HCT116 (cell line): ENCODE measurements at regions not wholly inside any gene's neighbourhood (a gene's known extent, or its start where the extent isn't known, plus 50 kb on each side); places are given as distances from the start of the nearest gene placed in this dataset.

ENCODE experiments used
- ATAC-seq: fragments of 200-7000 bp; cut with Tn5 transposase; 2 replicates; pipeline ENCODE4 v1.9.1; 2020; ENCODE audit warnings: mild to moderate bottlenecking, moderate library complexity
- BruUV-seq: library from RNA; stranded (reverse); fragments of 400-500 nt; replicated peaks from 2 replicates; lab custom pipeline; 2021; lab: Mats Ljungman, UMichigan
- CTCF ChIA-PET: fragments of 300-600 bp; sonication (Branson Sonifier 250); formaldehyde crosslinking; loops from one replicate; lab custom pipeline; 2021; ENCODE audit warnings: antibody characterized with exemption; lab: Charles Lee
- POLR2A ChIA-PET: fragments of 300-600, 350-600 bp; sonication (Branson Sonifier 250); formaldehyde crosslinking; loops from one replicate; lab custom pipeline; 2021; ENCODE audit warnings: antibody characterized with exemption; lab: Charles Lee
- RAD21 ChIA-PET, 2 experiments: fragments of 300-600 bp; sonication (Branson Sonifier 250); formaldehyde crosslinking; loops; one replicate each; lab custom pipeline; 2023; ENCODE audit warnings: low total read pairs in 2 of 2; ENCODE audit not compliant: uncharacterized antibody in 2 of 2, unreplicated experiment in 2 of 2, low non-redundant PET in 1 of 2; lab: Charles Lee
- DNase-seq: peaks from one replicate; pipeline ENCODE4 v3.0.0-alpha.2; 2010; ENCODE audit warnings: low read depth, low spot score
- H2AFZ ChIP-seq: fragments of 200-600 bp; shearing (Covaris generic), sonication (generic); 2 replicates; pipeline ENCODE4 v1.6.1; 2017; ENCODE audit warnings: low read depth, mixed run types, mixed read lengths, antibody characterized with exemption, low read length; ENCODE audit not compliant: poor library complexity, severe bottlenecking
- H3K27ac ChIP-seq: 2 replicates; pipeline ENCODE4 v1.5.1; 2012; ENCODE audit warnings: low read depth, low read length
- H3K27me3 ChIP-seq: fragments of 200-600 bp; sonication (generic); 2 replicates; pipeline ENCODE4 v1.6.1; 2016; ENCODE audit warnings: mixed run types, low read length, mixed read lengths; ENCODE audit not compliant: insufficient read depth
- H3K36me3 ChIP-seq, 2 experiments: fragments of 200-500 bp in 1 of 2; fragments of 200-600 bp in 1 of 2; sonication (Bioruptor generic) in 1 of 2; sonication (generic) in 1 of 2; 2 replicates each; pipeline versions ENCODE4 v1.5.1 to v1.6.1; 2014 to 2016; ENCODE audit warnings: low read length in 2 of 2, inconsistent platforms in 1 of 2, mixed read lengths in 1 of 2, mixed run types in 1 of 2; ENCODE audit not compliant: insufficient read depth in 2 of 2, control insufficient read depth in 1 of 2
- H3K4me1 ChIP-seq, 2 experiments: fragments of 200-600 bp in 1 of 2; sonication (generic) in 1 of 2; 2 replicates each; pipeline versions ENCODE4 v1.5.1 to v1.6.1; 2012 to 2017; ENCODE audit warnings: low read length in 2 of 2, inconsistent platforms in 1 of 2, mild to moderate bottlenecking in 1 of 2, mixed read lengths in 1 of 2, mixed run types in 1 of 2, moderate library complexity in 1 of 2; ENCODE audit not compliant: insufficient read depth in 2 of 2, control insufficient read depth in 1 of 2
- H3K4me2 ChIP-seq: fragments of 200-600 bp; sonication (generic); 2 replicates; pipeline ENCODE4 v1.6.1; 2017; ENCODE audit warnings: mixed run types, low read length, mixed read lengths
- H3K4me3 ChIP-seq, 2 experiments: fragments of 200-600 bp in 1 of 2; sonication (generic) in 1 of 2; replicated peaks in 1 of 2; 2 replicates each; pipeline ENCODE4 v1.5.1; 2011 to 2016; ENCODE audit warnings: low read length in 2 of 2, control low read depth in 1 of 2, low read depth in 1 of 2, mild to moderate bottlenecking in 1 of 2, mixed read lengths in 1 of 2, mixed run types in 1 of 2
- H3K79me2 ChIP-seq: fragments of 200-600 bp; sonication (generic); 2 replicates; pipeline ENCODE4 v1.6.1; 2017; ENCODE audit warnings: mild to moderate bottlenecking, mixed run types, low read length, moderate library complexity, mixed read lengths; ENCODE audit not compliant: insufficient read depth
- H3K9ac ChIP-seq: fragments of 200-600 bp; sonication (generic); 2 replicates; pipeline ENCODE4 v1.6.1; 2016; ENCODE audit warnings: low read length, mixed read lengths
- H3K9me2 ChIP-seq: fragments of 200-600 bp; sonication (generic), shearing (Covaris generic); 2 replicates; pipeline ENCODE4 v1.6.1; 2017; ENCODE audit warnings: mixed run types, mild to moderate bottlenecking, moderate library complexity; ENCODE audit not compliant: insufficient read depth
- H3K9me3 ChIP-seq, 2 experiments: fragments of 200-500 bp in 1 of 2; fragments of 200-600 bp in 1 of 2; sonication (Bioruptor generic) in 1 of 2; sonication (generic) in 1 of 2; 2 replicates each; pipeline ENCODE4 v1.6.1; 2014 to 2017; ENCODE audit warnings: low read length in 2 of 2, mixed read lengths in 2 of 2, inconsistent platforms in 1 of 2, low read depth in 1 of 2, mild to moderate bottlenecking in 1 of 2, mixed run types in 1 of 2, moderate library complexity in 1 of 2; ENCODE audit not compliant: control insufficient read depth in 1 of 2, insufficient read depth in 1 of 2
- H4K20me1 ChIP-seq: fragments of 200-600 bp; sonication (generic), shearing (Covaris generic); 2 replicates; pipeline ENCODE4 v1.6.1; 2017; ENCODE audit warnings: mixed run types, mild to moderate bottlenecking, moderate library complexity; ENCODE audit not compliant: insufficient read depth
- CBX3 ChIP-seq: IDR thresholded peaks from 2 replicates; pipeline ENCODE4 v1.6.1; 2012; ENCODE audit warnings: low read depth
- CEBPB ChIP-seq: IDR thresholded peaks from 2 replicates; pipeline ENCODE4 v1.6.1; 2012; ENCODE audit warnings: low read depth
- EGR1 ChIP-seq: IDR thresholded peaks from 2 replicates; pipeline ENCODE4 v1.6.1; 2012; ENCODE audit warnings: low read depth
- ELF1 ChIP-seq: IDR thresholded peaks from 2 replicates; pipeline ENCODE4 v1.6.1; 2012; ENCODE audit warnings: low read depth, borderline replicate concordance
- EZH2 ChIP-seq: fragments of 200-600 bp; sonication (generic); IDR thresholded peaks from 2 replicates; pipeline ENCODE4 v1.6.1; 2017; ENCODE audit warnings: antibody characterized with exemption, mixed run types
- FOSL1 ChIP-seq: IDR thresholded peaks from 2 replicates; pipeline ENCODE4 v1.6.1; 2012; ENCODE audit warnings: low read depth
- JUND ChIP-seq: IDR thresholded peaks from 2 replicates; pipeline ENCODE4 v1.6.1; 2012
- POLR2A ChIP-seq: IDR thresholded peaks from 2 replicates; pipeline ENCODE4 v1.7.0; 2011; ENCODE audit warnings: borderline replicate concordance; ENCODE audit not compliant: insufficient read depth, insufficient read length; ENCODE audit errors: extremely low read depth
- POLR2AphosphoS5 ChIP-seq: IDR thresholded peaks from 2 replicates; pipeline ENCODE4 v1.6.1; 2011; ENCODE audit warnings: mild to moderate bottlenecking, low read depth, low read length, moderate library complexity
- SIN3A ChIP-seq: IDR thresholded peaks from 2 replicates; pipeline ENCODE4 v1.6.1; 2012; ENCODE audit warnings: low read depth
- SP1 ChIP-seq: IDR thresholded peaks from 2 replicates; pipeline ENCODE4 v1.6.1; 2012; ENCODE audit warnings: low read depth
- SRF ChIP-seq: IDR thresholded peaks from 2 replicates; pipeline ENCODE4 v1.6.1; 2012; ENCODE audit warnings: low read depth
- TCF7L2 ChIP-seq: IDR thresholded peaks from 2 replicates; pipeline ENCODE4 v1.7.0; 2011; ENCODE audit warnings: borderline replicate concordance, inconsistent platforms; ENCODE audit not compliant: insufficient read depth, insufficient read length; ENCODE audit errors: extremely low read depth
- ZFX ChIP-seq: fragments of 450-650 bp; IDR thresholded peaks from 2 replicates; pipeline ENCODE4 v1.6.1; 2017
- ZNF274 ChIP-seq: fragments of 200-500 bp; sonication (Bioruptor generic); IDR thresholded peaks from 2 replicates; pipeline ENCODE4 v1.6.1; 2014; ENCODE audit warnings: mild to moderate bottlenecking, low read depth, low read length, inconsistent platforms
- intact Hi-C: fragments of 100-400 bp; cut with micrococcal nuclease; formaldehyde crosslinking; loops from 2 replicates; pipeline ENCODE4 v1.10.0; 2022
- TF ChIP-seq, protein P1 (sequence below): IDR thresholded peaks from 2 replicates; pipeline ENCODE4 v1.6.1; 2011; ENCODE audit warnings: mild to moderate bottlenecking, low read length, moderate library complexity; ENCODE audit not compliant: insufficient replicate concordance; ENCODE audit errors: extremely low read depth
- TF ChIP-seq, protein P2 (sequence below): IDR thresholded peaks from 2 replicates; pipeline ENCODE4 v1.6.1; 2012
- TF ChIP-seq, protein P3 (sequence below): IDR thresholded peaks from 2 replicates; pipeline ENCODE4 v1.6.1; 2012; ENCODE audit warnings: low read depth
- TF ChIP-seq, protein P4 (sequence below), 3 experiments: fragments of 200-600 bp in 1 of 3; sonication (generic) in 1 of 3; IDR thresholded peaks in 2 of 3; conservative IDR thresholded peaks in 1 of 3; 2 replicates each; pipeline ENCODE4 v1.5.1; 2012 to 2017; ENCODE audit warnings: low read depth in 2 of 3, low read length in 2 of 3, antibody characterized with exemption in 1 of 3, borderline replicate concordance in 1 of 3, control low read depth in 1 of 3, mild to moderate bottlenecking in 1 of 3, mixed read lengths in 1 of 3, mixed run types in 1 of 3, moderate library complexity in 1 of 3; ENCODE audit not compliant: insufficient read depth in 1 of 3
- TF ChIP-seq, protein P5 (sequence below): IDR thresholded peaks from 2 replicates; pipeline ENCODE4 v1.6.1; 2012

DNA sequence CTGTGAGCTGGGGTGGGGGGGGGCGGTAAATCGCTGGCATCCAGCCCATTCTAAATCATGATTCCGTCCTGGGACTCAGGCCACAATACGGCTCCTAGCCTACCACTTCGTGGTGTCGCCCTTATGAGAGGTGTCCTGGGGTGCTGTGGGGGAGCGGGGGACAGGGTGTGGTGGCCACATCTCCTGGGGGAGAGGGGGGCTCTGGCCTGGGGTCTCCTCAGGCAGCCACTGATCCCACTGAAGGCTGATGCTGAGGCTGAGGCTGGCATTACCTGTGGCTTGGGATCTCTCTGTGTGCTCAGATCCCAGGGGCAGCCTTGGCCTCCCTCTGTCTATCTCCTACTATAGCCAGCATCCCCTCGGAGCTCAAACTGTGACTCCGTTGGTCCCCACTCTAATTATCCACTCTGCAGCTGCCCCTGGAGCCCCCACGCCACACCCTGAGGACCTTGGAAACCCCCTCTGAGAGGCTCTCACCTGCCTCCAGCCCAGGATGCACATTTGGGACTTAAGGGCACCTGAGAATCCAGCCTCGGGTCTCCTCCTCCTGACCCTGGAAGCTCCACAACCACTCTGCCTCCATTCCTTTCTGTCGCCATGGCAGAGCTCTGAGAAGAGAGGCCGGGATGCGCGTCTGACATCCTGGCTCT lies 249.3 kb upstream of the TCERG1L start:
- ATAC-seq (no peak), DNase-seq (no peak)
- Histone ChIP-seq H3K9ac (no peak overlapping the region), H3K36me3 (no peaks in the 10 kb centered on the region), H3K4me3 (no peak overlapping the region), H4K20me1 (no peaks in the 10 kb centered on the region), H3K79me2 (no peaks in the 10 kb centered on the region), H3K27me3 (0 out of 2 replicates have a peak, but pooled peaks cover 13% of the 10 kb centered on the region), H3K9me2 (no peaks in the 10 kb centered on the region), H3K4me2 (no peak overlapping the region), H3K27ac (no peak overlapping the region), H2AFZ (no peak overlapping the region), H3K4me1 (no peaks in the 10 kb centered on the region), H3K9me3 (no peaks in the 10 kb centered on the region)
- BruUV-seq: no TSS peak
- TF ChIP-seq SRF (no peak), TCF7L2 (no peak), CBX3 (no peak), JUND (no peak), POLR2AphosphoS5 (no peak), ZNF274 (no peak), EZH2 (no peak), POLR2A (no peak), FOSL1 (no peak), SIN3A (no peak), ELF1 (no peak), EGR1 (no peak), ZFX (no peak), CEBPB (no peak), SP1 (no peak)
- TF ChIP-seq, protein P1, sequence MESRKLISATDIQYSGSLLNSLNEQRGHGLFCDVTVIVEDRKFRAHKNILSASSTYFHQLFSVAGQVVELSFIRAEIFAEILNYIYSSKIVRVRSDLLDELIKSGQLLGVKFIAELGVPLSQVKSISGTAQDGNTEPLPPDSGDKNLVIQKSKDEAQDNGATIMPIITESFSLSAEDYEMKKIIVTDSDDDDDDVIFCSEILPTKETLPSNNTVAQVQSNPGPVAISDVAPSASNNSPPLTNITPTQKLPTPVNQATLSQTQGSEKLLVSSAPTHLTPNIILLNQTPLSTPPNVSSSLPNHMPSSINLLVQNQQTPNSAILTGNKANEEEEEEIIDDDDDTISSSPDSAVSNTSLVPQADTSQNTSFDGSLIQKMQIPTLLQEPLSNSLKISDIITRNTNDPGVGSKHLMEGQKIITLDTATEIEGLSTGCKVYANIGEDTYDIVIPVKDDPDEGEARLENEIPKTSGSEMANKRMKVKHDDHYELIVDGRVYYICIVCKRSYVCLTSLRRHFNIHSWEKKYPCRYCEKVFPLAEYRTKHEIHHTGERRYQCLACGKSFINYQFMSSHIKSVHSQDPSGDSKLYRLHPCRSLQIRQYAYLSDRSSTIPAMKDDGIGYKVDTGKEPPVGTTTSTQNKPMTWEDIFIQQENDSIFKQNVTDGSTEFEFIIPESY: no peak
- TF ChIP-seq, protein P2, sequence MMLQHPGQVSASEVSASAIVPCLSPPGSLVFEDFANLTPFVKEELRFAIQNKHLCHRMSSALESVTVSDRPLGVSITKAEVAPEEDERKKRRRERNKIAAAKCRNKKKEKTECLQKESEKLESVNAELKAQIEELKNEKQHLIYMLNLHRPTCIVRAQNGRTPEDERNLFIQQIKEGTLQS: no peak
- TF ChIP-seq, protein P3, sequence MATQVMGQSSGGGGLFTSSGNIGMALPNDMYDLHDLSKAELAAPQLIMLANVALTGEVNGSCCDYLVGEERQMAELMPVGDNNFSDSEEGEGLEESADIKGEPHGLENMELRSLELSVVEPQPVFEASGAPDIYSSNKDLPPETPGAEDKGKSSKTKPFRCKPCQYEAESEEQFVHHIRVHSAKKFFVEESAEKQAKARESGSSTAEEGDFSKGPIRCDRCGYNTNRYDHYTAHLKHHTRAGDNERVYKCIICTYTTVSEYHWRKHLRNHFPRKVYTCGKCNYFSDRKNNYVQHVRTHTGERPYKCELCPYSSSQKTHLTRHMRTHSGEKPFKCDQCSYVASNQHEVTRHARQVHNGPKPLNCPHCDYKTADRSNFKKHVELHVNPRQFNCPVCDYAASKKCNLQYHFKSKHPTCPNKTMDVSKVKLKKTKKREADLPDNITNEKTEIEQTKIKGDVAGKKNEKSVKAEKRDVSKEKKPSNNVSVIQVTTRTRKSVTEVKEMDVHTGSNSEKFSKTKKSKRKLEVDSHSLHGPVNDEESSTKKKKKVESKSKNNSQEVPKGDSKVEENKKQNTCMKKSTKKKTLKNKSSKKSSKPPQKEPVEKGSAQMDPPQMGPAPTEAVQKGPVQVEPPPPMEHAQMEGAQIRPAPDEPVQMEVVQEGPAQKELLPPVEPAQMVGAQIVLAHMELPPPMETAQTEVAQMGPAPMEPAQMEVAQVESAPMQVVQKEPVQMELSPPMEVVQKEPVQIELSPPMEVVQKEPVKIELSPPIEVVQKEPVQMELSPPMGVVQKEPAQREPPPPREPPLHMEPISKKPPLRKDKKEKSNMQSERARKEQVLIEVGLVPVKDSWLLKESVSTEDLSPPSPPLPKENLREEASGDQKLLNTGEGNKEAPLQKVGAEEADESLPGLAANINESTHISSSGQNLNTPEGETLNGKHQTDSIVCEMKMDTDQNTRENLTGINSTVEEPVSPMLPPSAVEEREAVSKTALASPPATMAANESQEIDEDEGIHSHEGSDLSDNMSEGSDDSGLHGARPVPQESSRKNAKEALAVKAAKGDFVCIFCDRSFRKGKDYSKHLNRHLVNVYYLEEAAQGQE: no peak
- TF ChIP-seq, protein P4, sequence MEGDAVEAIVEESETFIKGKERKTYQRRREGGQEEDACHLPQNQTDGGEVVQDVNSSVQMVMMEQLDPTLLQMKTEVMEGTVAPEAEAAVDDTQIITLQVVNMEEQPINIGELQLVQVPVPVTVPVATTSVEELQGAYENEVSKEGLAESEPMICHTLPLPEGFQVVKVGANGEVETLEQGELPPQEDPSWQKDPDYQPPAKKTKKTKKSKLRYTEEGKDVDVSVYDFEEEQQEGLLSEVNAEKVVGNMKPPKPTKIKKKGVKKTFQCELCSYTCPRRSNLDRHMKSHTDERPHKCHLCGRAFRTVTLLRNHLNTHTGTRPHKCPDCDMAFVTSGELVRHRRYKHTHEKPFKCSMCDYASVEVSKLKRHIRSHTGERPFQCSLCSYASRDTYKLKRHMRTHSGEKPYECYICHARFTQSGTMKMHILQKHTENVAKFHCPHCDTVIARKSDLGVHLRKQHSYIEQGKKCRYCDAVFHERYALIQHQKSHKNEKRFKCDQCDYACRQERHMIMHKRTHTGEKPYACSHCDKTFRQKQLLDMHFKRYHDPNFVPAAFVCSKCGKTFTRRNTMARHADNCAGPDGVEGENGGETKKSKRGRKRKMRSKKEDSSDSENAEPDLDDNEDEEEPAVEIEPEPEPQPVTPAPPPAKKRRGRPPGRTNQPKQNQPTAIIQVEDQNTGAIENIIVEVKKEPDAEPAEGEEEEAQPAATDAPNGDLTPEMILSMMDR (IDR thresholded peaks at IDR 0.05 in 2 of 3, conservative IDR thresholded peaks at IDR 0.05 in 1 of 3; ENCODE audit: borderline replicate concordance in 1 of 3, insufficient read depth in 1 of 3, low read depth in 2 of 3, low read length in 2 of 3): no peak
- TF ChIP-seq, protein P5, sequence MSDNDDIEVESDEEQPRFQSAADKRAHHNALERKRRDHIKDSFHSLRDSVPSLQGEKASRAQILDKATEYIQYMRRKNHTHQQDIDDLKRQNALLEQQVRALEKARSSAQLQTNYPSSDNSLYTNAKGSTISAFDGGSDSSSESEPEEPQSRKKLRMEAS: no peak
- POLR2A ChIA-PET: no interaction called here
- RAD21 ChIA-PET: no interaction called here
- CTCF ChIA-PET: no interaction called here
- intact Hi-C loops: loop anchor here (5.0 kb wide), 1 partner anchor 226 kb away; no protein-coding TSS in a partner anchor
